Cardiac muscle cell (in vitro differentiated cells and primary cell): ENCODE measurements at regions not wholly inside any gene's neighbourhood (a gene's known extent, or its start where the extent isn't known, plus 50 kb on each side); places are given as distances from the start of the nearest gene placed in this dataset.

Experiments used
- DNase-seq, 2 donors: peaks; one replicate each; pipeline versions ENCODE4 v3.0.0 to v3.0.0-alpha.2; 2010 to 2017; ENCODE audit warnings: low read depth in 1 of 2, low spot score in 1 of 2
- H3K27ac ChIP-seq: fragments of 200-600 bp; sonication (generic); 2 replicates; pipeline ENCODE4 v1.5.1; 2016
- H3K27me3 ChIP-seq: fragments of 200-600 bp; sonication (generic); 2 replicates; pipeline ENCODE4 v1.6.0; 2016; ENCODE audit warnings: control low read depth
- H3K36me3 ChIP-seq: fragments of 200-600 bp; sonication (generic); 2 replicates; pipeline ENCODE4 v1.5.1; 2016; ENCODE audit warnings: control low read depth
- H3K4me1 ChIP-seq: fragments of 200-600 bp; sonication (generic); 2 replicates; pipeline ENCODE4 v1.8.1; 2017; ENCODE audit warnings: low read depth, mild to moderate bottlenecking, mixed run types
- H3K4me3 ChIP-seq: fragments of 200-600 bp; sonication (generic); 2 replicates; pipeline ENCODE4 v1.5.1; 2016; ENCODE audit warnings: mild to moderate bottlenecking
- H3K9me3 ChIP-seq: fragments of 200-600 bp; sonication (generic); 2 replicates; pipeline ENCODE4 v1.5.1; 2017; ENCODE audit warnings: low read depth, mild to moderate bottlenecking, control low read depth
- CTCF ChIP-seq: IDR thresholded peaks from 2 replicates; pipeline ENCODE4 v1.5.1; 2012; ENCODE audit warnings: low read depth, mild to moderate bottlenecking, low read length

GRCh38 chr16:24478401-24478800 is 61.0 kb upstream of the RBBP6 start:
- Histone ChIP-seq H3K4me1 (no peaks in the 10 kb centered on the region), H3K36me3 (no peaks in the 10 kb centered on the region), H3K27me3 (no peaks in the 10 kb centered on the region), H3K4me3 (no peak overlapping the region), H3K27ac (no peak overlapping the region), H3K9me3 (no peaks in the 10 kb centered on the region)
- DNase-seq: no peak
- no peak for TF ChIP-seq CTCF

DNA sequence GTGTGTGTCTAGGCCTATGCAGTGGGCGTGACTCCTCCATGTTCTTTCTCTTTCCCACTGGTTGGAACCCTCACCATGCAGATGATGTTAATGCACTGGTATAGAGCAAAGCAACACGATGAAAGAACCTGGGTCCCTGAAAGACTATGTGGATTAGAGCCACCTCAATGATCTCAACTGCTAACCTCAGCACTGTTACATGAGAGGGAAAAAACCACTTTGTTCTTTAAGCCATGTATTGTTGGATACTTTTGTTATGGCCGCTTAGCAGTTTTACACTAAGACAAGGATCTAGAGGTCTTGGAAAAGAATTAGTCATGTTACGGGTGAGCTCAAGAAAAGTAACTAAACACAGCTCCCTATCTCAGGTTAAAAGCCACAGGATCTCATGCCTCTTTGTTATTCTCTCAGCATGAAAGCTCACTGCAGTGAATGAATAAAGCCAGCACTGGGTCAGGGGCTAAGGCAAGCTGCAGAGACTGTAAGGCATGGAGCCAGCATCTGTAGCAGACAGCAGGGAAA is 56.6 kb upstream of the RBBP6 start:
- TF ChIP-seq CTCF: no peak
- no peaks in the 10 kb centered on the region for H3K36me3 ChIP-seq
- no peak overlapping the region for H3K27ac ChIP-seq
- no peaks in the 10 kb centered on the region for H3K4me1 ChIP-seq
- no peaks in the 10 kb centered on the region for H3K9me3 ChIP-seq
- H3K4me3 ChIP-seq: no peak overlapping the region
- no peak for DNase-seq
- no peaks in the 10 kb centered on the region for H3K27me3 ChIP-seq

DNA sequence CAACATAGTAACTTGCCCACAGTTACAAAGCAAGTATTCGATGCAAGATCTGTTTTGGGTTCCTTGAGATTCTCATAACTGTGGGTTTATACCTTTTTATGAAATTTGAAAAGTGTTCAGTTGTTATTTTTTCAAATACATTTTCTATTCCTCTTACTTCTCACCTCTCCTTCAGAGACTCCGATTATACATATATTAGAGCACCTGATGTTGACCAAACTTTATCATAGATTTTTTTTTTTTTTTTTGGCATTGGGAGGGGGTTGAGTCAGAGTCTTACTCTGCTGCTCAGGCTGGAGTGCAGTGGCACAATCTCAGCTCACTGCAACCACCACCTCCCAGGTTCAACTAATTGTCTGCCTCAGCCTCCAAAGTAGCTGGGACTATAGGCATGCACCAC is 51.3 kb upstream of the RBBP6 start:
- no peak for TF ChIP-seq CTCF
- H3K9me3 ChIP-seq: no peaks in the 10 kb centered on the region
- H3K27ac ChIP-seq: no peak overlapping the region
- H3K27me3 ChIP-seq: no peaks in the 10 kb centered on the region
- H3K4me3 ChIP-seq: no peak overlapping the region
- no peaks in the 10 kb centered on the region for H3K36me3 ChIP-seq
- DNase-seq: no peak
- no peaks in the 10 kb centered on the region for H3K4me1 ChIP-seq
